WTC11 (cell line): ENCODE measurements at regions not wholly inside any gene's neighbourhood (a gene's known extent, or its start where the extent isn't known, plus 50 kb on each side); places are given as distances from the start of the nearest gene placed in this dataset.

Experiments used
- CTCF ChIP-seq: fragments of 200-600 bp; IDR thresholded peaks from 2 replicates; pipeline ENCODE4 v1.8.0; 2022; ENCODE audit warnings: antibody characterized with exemption
- JUN ChIP-seq: sonication (generic); formaldehyde crosslinking; IDR thresholded peaks from 2 replicates; pipeline ENCODE4 v1.8.0; 2023; ENCODE audit warnings: mild to moderate bottlenecking, missing genetic modification reagents
- NFE2L1 ChIP-seq: sonication (generic); formaldehyde crosslinking; IDR thresholded peaks from 2 replicates; pipeline ENCODE4 v1.8.1; 2023; ENCODE audit warnings: missing genetic modification reagents
- NR3C1 ChIP-seq: sonication (generic); formaldehyde crosslinking; conservative IDR thresholded peaks from 2 replicates; pipeline ENCODE4 v1.8.1; 2023; ENCODE audit warnings: low read depth, mild to moderate bottlenecking, missing genetic modification reagents
- USF2 ChIP-seq: sonication (generic); formaldehyde crosslinking; IDR thresholded peaks from 2 replicates; pipeline ENCODE4 v1.8.1; 2023; ENCODE audit warnings: mild to moderate bottlenecking, missing genetic modification reagents, moderate library complexity
- ZNF263 ChIP-seq: sonication (generic); formaldehyde crosslinking; IDR thresholded peaks from 2 replicates; pipeline ENCODE4 v1.8.1; 2022; ENCODE audit warnings: low read depth, mild to moderate bottlenecking, moderate library complexity, missing genetic modification reagents

- TF ChIP-seq CTCF (no peak), USF2 (CRISPR knock-in tag) (no peak), ZNF263 (CRISPR knock-in tag) (no peak), NR3C1 (CRISPR knock-in tag) (no peak), NFE2L1 (no peak), JUN (no peak)
Measured at GRCh38 chr15:26439681-26440080, 333.2 kb downstream of the GABRB3 start.
